NCI-H2107 treated with DMSO at 0.1 percent for 48 hours (cell line): ENCODE measurements at regions not wholly inside any gene's neighbourhood (a gene's known extent, or its start where the extent isn't known, plus 50 kb on each side); places are given as distances from the start of the nearest gene placed in this dataset.

Experiments
- DNase-seq: peaks from one replicate; lab custom pipeline; 2025; ENCODE audit not compliant: unreplicated experiment; lab: John Stamatoyannopoulos, UW

DNA sequence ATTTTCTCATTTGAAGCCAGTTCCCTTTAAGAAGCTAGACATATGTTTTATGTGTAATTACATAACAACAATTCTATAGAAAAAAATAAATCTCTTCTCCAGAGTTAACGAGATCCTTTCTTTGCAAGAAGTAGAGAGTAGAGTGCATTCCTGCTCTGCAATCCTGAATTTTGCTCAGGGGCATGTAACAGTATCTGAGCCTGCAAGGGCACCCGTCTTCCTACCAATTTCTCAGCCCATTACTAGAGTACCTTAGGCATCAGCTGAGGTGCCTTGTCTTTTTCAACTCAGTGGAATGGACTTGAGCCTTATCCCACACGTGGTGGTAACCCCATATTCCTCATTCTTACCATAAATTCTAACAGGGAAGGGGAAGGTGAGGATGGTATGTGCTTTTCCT lies 205.9 kb downstream of the IKZF2 start:
- no peak for DNase-seq

DNA sequence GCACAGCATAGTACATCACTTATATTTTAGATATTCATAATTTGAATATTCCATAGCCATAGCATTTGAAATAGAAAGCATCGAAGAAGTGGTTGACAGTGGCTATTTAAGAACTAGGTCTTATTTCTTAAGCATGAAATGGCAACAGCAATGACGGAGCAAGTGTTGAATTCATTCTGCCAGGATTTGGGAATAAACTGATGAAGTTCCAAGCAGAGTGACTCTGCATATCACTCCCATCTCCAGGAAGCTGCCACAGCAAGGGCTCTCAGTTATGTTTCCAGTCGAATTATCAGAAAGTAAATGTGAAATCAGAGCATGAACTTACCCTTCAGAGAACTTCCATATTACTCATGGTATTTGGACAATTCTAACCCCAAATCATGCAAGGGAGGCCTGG lies 208.1 kb downstream of the IKZF2 start:
- DNase-seq: no peak

DNA sequence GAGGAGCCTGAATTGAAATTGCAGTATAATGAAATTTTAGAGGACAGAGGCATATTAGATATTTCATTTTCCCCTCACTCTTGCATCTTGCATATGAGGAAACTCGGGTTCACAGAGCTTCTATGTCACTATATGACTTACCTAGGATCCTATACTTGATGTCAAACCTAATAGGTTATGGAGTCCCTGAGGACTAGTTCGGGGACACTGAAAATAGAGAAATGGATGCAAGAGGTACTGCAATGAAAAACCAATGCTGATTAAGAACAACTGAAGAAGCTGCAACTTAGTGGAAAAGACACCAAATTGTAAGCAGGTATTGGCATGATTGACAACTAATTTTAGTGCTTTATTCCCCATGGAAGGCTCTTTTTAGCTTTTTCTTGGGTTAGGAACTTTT lies 210.1 kb downstream of the IKZF2 start:
- DNase-seq: no peak

DNA sequence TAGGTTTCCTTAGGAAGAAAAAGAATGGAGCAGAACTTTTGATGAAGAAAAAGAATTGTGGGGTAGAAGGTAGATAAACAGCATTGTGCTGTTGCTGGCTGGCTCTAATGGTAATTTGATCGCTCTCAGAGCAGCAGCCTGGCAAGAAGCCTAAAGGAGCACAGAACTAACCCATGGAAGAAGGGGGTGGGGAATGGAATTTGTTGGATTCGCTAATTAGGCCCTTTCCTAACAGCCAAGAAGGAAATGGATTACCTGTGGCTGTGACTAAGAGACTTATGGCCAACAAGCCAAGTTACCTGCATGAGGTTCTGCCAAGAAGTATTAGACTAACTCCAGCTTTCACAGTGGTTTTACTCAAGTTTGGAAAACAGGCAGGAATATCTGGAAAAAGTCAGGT lies 210.6 kb downstream of the IKZF2 start:
- DNase-seq: peak; percentile 93

DNA sequence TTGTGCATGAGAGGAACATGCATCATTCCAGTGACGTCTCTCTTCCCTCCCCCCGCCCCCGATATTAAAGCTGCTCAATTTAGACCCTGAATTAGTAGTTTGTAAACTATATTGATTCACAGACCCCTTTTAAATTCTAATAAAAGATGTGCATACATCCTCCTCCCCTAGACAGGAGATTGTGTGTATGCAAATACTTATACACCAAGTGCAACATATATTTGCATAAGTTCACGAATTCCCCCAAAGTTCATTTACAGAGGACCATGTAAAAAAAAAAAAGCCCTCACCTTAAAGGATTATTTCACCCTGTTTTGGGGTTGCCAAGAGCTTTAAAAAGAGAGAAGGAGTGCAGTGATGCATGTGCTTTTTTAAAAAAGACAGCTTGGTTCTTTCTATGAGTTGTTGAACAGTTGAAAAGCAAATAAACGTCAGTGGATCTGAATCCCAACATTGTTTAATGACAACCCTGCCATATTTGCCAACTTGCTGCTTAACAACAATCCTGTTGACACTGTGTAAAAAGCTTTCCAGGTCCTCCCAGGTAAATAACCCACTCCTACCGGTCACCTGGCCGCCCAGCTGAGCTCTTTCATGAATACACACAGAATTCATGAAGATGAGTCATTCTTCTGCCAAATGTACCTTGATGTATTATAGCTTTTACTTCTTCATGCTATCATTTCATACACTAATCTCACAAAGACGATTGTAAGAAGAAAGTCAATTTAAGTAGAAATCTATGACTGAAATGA lies 211.5 kb downstream of the IKZF2 start:
- DNase-seq: peak; percentile 71

DNA sequence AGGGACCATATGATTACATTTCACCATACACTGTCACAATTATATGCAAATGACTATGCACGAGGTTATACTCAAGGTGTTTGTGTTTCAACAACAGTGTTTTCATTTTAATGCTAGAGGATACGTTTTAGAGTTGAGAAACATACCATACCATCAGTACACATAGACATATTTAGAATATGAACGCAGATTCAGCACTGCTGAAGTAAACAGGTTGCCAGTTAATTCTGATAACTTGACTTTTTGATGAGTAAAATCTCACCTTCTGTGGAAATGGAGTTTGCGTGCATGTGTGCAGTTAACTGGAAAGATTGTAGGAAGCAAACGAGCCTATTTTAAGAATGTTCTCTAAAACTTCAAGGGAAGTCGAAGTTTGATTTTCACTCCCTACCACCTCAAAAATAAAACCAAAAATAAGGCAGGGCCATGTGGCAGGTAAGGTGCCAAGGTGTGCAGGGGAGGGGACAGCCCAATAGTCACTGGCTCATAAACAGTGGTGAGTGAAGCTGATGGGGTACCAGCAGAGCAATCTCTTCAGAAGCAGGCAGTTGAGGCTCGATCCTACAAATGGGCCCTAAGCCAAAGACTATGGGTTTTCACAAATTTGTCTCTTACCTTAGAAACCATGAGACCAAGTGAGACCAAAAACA lies 213.1 kb downstream of the IKZF2 start:
- no peak for DNase-seq

DNA sequence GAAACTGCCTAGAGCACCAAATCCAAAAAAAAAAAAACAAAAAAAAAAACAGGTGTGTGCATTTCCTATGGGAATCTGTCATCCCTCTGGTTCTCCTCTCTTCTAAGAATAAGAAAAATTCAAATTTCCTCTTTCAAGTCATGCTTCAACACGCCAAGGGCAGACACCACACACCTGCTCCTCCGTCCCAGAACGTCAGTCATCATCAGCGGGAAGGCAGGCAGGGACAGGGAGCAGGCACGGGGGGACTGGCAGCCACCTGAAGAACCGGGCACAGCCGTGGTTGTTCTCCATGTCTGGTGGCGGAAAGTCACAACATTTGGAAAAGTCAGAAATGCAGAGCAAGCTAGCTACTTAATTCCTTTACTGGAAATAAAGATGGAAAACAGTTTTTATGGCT lies 214.8 kb downstream of the IKZF2 start:
- no peak for DNase-seq

DNA sequence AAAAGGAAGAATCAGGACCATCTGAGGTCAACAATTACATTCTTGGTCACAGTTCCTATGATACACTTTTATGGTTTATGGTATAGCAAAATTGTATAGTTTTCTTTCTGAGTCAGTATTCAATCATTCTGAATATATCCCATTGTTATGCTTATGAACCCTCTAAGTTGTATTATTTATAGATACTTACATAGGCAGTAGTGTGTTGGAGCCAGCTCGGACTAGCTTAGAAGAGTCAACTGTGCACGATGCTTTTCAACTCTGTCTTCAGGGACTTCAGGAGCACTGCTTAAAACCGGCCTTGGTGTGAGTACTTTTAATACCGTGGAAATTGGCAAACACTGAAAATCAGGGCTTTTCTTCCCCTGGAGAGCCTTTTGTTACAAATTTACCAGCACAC lies 215.7 kb downstream of the IKZF2 start:
- DNase-seq: no peak

DNA sequence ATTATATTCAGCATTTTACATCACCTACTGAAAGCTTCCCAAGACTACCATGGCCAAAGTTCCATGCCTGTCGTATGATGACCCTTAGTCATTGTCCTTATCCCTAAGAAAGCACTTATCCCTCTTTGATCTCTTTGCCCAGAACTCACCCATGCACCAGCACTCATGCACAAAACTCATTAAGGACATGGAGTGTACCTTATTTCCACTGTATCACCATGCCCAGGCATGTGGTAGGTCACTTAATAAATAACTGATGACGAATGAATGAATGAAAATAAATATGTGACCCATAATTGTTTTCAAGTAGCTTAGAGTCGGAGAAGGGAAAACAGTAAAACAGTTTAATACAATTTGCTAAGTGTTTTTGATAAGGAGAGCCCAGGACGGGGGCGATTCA lies 220.1 kb downstream of the IKZF2 start:
- DNase-seq: no peak

DNA sequence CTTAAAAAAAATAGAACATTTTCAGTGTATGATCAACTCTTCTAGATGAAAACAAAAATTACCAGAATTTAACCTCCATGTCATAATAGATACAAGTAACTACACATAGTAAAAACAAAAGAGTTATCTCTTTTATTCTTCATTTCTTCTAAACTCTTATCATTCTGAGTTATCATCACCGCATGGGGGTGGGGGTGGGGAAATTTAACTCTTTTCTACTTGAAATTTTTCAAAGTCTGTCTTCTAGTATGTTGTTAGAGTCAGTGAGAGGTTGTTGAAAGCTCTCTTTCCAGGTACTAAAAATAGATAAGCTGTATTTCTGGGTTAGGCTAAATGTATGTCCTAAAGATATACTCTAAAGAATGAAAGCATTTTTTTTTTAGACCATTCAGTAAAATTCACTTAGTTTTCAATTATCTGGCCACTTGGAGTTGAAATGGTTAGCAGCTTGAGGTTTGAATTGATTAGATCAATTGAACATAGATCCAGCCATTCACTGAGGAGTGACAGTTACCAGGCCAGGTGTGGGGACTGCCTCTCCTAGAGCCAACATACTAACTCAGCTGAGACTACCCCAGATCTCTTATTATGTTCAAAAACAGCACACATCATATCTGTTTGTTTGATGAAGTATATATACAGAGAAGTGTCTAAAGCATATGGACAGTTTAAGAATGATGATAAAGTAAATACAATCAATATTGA lies 220.7 kb downstream of the IKZF2 start:
- no peak for DNase-seq

DNA sequence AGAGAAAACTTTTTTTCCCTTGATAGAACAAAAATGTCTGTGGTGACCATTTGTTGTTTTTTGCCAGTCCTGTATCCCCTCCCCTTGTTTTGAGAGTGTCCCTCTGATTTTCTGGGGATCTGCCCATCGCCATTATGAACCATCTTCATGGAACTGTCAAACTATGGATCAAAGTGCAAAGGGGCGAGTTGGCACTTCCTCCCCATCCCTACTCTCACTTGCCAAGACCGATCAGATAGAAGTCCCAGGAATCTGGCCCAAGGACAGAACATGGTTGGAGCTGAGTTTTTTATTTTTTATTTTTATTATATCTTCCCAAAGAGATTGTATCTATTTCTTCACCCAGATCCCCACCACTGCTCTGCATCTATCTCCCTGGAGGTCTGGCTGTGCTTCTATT lies 221.4 kb downstream of the IKZF2 start:
- no peak for DNase-seq

DNA sequence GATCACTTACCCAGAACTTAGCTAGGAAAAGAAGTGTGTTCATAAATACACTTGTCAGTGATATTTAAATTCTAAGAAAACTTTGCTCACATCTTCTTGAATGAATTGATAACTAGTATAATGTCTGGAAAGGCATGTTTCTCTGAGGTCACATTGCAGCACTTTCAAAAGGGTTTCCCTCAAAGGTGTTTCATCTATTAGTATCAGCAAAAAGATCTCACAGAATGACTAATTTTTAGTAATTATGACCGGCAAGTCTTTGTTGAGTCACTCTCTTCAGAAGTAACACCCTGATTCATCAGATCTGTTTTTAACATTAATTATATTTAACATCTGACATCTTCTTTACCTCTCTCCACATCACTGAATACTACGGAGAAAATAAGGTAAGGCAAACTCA lies 222.3 kb downstream of the IKZF2 start:
- DNase-seq: no peak

DNA sequence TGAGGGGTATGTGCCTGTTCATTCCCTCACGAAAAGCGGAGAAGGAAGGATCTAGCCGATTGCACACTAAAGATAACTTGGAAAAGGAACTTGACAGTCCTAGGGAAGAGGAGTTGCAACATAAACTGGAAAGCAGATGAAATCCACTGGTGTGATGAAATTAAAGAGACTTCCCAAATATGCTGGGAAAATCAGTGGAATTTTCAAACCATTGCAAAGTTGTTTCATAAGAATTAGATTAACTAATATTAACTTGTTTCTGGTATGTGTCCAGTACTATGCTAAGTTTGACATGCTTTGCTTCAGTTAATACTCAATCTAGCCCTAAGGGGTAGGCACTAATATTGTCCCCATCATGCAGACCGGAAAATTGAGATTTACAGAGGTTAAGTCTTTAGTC lies 222.7 kb downstream of the IKZF2 start:
- DNase-seq: no peak

DNA sequence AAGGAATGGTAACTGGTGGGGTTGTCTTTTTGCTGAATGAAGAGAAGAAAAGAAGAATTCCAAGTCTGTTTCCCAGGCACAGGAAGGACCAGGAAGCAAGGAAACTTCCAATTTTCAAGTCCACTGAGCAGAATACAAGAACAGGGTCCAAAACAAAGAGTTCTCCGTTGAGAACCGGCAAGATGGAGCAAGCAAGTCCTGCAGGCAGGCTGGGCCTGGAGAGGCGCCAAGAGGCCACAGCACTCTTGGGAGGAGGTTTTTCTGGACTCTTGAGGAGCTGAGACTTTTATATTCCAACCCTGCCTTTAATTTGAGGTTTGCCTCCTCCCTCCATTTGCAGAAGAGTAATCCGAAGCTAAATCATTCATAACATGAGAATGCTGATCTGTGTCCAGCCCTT lies 224.5 kb downstream of the IKZF2 start:
- DNase-seq: no peak

DNA sequence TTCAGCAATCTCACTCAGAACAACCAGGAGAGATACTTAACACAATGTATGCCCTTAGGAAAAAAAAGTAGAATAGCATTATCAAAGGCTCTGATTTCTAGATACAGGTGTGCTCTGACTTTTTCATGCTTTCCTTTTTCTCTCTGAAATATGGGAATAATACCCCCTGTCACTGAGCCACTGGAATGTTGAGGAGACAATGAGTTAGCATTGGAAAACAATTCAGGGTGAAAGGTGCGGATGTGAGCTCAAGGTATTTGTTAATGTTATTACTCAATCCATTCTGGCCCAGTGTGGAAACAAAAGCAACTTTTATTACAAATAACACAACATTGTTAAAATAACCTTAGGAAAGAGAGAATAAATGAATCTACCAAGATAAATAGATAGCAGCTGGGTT lies 228.0 kb downstream of the IKZF2 start:
- DNase-seq: no peak

DNA sequence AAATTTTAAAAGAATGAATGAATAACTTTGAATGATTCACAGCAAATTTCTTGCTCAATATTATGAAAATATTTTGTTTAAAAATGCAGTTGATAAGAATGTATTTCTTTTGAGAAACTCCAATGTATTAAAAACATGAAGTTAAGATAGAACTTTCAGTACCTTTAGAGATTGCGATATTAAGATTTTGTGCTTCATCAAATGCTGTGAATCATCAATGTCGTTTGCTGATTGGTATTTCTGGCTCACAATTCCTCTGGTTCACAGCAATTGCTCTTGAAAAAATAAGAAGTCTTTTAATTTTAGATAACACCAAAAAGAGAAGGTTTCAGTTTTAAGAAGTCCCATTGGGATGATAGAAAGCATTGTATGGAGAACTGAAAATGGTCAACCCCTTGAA lies 228.7 kb downstream of the IKZF2 start:
- no peak for DNase-seq

DNA sequence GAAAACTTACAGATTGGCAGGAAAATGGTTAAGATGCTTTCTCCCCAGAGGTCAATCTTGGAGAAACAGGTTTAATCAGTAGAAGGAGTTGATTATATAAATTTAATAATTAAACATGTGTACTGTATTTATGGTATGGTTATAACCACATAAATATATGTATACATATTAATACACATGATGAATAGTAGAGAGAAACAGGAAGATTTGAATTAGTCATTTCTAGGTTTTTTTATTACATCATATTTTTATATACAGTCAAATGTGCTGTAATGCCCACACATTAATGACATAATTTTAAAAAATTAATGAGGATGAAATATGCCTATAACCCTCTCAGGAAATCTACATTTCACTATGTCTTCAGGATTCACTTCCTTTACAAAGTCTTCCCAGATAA lies 229.7 kb downstream of the IKZF2 start:
- DNase-seq: no peak

DNA sequence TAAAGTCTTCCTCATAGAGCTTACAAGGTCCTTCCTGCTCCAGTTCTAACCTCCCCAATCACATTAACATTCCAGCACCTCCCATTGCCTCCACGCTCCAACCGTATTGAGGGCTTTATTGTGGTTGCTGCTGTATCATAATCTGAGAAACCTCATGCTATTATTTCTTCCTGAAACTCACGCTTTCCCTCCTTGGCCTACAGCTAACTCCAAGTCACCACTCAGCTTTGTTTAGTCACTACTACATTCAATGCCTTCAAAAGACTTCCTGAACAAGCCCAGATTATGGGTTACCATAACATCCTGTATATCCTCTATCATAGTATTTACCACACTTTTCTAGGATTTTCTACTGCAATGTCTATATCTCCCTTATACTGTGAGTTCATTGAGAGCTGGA lies 230.4 kb downstream of the IKZF2 start:
- no peak for DNase-seq

DNA sequence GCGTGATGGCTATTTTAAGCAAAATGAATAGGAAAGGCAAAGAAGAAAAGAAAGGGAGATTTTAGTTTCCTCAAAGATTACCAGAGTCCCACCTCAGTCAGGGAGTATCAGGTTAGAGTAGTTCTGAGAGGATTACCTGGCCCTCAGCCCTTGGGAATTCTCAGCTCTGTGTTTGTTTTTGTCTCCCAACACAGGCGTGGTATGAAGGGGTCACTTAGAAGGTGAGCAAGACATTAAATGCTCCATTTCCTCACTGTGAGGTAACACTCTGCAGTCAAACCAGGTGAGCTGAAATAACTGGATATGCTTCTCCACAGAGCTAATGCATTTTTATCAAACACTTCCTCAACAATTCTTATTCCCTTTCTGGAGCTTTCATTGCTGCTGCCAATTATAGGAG lies 232.2 kb downstream of the IKZF2 start:
- DNase-seq: peak; percentile 16

DNA sequence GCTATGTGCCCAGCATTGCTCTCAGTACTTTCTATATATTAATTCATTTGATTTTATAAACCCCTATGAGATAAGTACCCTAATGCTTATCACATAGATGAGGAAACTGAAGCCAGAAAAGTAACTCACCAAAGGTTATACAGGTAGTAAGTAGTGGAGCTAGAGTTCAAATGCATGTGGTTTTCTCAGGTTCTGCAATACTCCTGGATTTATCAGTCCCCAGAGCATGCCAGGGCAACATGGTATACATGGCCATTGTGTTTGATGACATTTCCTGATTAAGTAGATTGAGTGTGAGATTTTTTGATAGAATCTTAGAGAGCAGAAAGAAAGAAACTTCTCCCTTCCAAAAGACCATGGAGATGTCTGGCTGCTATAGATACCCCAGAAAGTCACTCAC lies 233.1 kb downstream of the IKZF2 start:
- no peak for DNase-seq

DNA sequence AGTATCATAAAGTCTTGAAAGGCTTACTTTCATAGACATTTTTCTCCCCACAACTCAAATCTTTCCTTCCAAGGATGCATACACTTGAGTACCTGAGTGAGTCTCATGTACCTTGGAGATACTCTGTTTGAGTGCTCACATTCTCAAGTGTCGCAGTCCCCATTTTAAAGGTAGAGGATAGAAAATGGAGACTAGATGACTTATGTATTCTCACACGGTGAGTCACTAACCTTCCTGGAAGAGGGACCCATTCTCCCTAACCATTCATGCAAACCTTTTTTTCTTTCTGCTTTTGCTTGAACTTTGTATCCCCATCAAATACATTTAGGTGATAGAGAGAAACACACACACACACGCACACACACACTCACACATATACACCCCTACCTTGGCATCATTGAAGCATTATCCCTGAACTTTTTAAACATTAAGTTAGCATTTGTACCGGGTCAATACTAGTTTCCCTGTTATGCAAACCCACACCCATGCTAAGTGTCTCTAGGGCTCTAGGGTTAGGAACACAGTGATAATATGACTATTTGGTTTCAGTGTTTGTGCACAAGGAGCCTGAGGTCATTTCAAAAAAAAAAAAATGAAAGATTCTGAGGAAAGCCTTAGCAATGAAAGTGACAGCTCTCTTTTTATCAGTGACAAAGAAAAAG lies 236.2 kb downstream of the IKZF2 start:
- no peak for DNase-seq

DNA sequence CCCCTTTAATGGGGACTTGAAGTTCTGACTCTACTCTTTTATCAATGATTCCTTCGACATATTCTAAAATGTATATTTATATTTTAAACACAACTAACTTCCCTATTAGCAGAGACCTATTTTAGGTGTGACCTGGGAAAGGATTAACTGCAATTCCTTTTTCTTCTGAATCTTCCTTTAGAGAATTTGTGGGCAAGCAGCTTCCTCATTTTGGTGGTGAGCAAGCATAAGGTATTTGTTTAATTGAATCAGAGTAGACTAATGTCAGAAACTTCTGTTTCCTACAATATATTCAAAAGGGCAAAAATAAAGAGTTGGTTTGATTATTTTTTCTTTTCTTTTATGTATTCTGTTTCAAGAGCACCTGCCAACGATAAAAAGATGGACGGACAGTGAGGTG lies 237.0 kb downstream of the IKZF2 start:
- DNase-seq: no peak
